CD4-positive, alpha-beta T cell (primary cell): ENCODE measurements at regions not wholly inside any gene's neighbourhood (a gene's known extent, or its start where the extent isn't known, plus 50 kb on each side); places are given as distances from the start of the nearest gene placed in this dataset.

Experiments
- ATAC-seq: fragments of 200-7000 bp; cut with Tn5 transposase; one replicate; pipeline ENCODE4 v1.10.0; 2022; ENCODE audit warnings: mild to moderate bottlenecking; ENCODE audit not compliant: poor library complexity
- CTCF ChIA-PET: fragments of 350-600 bp; sonication (Branson Sonifier 250); formaldehyde crosslinking; loops from one replicate; lab custom pipeline; 2021; ENCODE audit warnings: antibody characterized with exemption, inconsistent platforms; lab: Charles Lee
- POLR2A ChIA-PET: fragments of 350-600 bp; sonication (Branson Sonifier 250); formaldehyde crosslinking; loops from one replicate; lab custom pipeline; 2021; ENCODE audit warnings: antibody characterized with exemption, inconsistent platforms; lab: Charles Lee
- DNase-seq, 14 experiments: peaks; one replicate each; pipeline ENCODE4 v3.0.0-alpha.2; 2013 to 2020; ENCODE audit warnings: mixed read lengths in 2 of 14
- H3K27ac ChIP-seq, 2 donors: one replicate each; pipeline versions ENCODE4 v1.5.1 to v1.7.0; 2013; ENCODE audit warnings: low read length in 2 of 2, low read depth in 1 of 2, mild to moderate bottlenecking in 1 of 2
- H3K27me3 ChIP-seq, 2 experiments: 1 replicate in 1 of 2; 2 replicates in 1 of 2; pipeline versions ENCODE4 v1.6.1 to v1.7.0; 2013; ENCODE audit warnings: low read length in 2 of 2, control low read depth in 1 of 2, mild to moderate bottlenecking in 1 of 2, moderate library complexity in 1 of 2; ENCODE audit not compliant: insufficient read depth in 2 of 2, control insufficient read depth in 1 of 2
- H3K36me3 ChIP-seq: one replicate; pipeline ENCODE4 v1.6.1; 2013; ENCODE audit warnings: low read length, control low read depth; ENCODE audit not compliant: insufficient read depth
- H3K4me1 ChIP-seq: one replicate; pipeline ENCODE4 v1.6.1; 2013; ENCODE audit warnings: low read length, control low read depth; ENCODE audit not compliant: insufficient read depth
- H3K4me3 ChIP-seq: one replicate; pipeline ENCODE4 v1.5.1; 2013; ENCODE audit warnings: mild to moderate bottlenecking, low read length, moderate library complexity
- H3K9me3 ChIP-seq, 2 experiments: 1 replicate in 1 of 2; 2 replicates in 1 of 2; pipeline versions ENCODE4 v1.6.1 to v1.7.0; 2013; ENCODE audit warnings: low read length in 2 of 2, mild to moderate bottlenecking in 2 of 2, control low read depth in 1 of 2, moderate library complexity in 1 of 2; ENCODE audit not compliant: control insufficient read depth in 1 of 2, insufficient read depth in 1 of 2
- H3K27ac Mint-ChIP-seq: one replicate; pipeline ENCODE4 v1.8.0; 2020; ENCODE audit warnings: mixed read lengths
- H3K27me3 Mint-ChIP-seq: one replicate; pipeline ENCODE4 v1.8.0; 2021; ENCODE audit warnings: mixed read lengths
- H3K36me3 Mint-ChIP-seq: one replicate; pipeline ENCODE4 v1.8.0; 2021; ENCODE audit warnings: low read depth, mixed read lengths
- H3K4me1 Mint-ChIP-seq: one replicate; pipeline ENCODE4 v1.8.0; 2021; ENCODE audit warnings: low read depth, mixed read lengths
- H3K4me3 Mint-ChIP-seq: one replicate; pipeline ENCODE4 v1.8.0; 2020; ENCODE audit warnings: mild to moderate bottlenecking, mixed read lengths
- H3K9me3 Mint-ChIP-seq: one replicate; pipeline ENCODE4 v1.8.0; 2020; ENCODE audit warnings: mixed read lengths
- CTCF ChIP-seq: fragments of 200-600 bp; IDR thresholded peaks from one replicate; pipeline ENCODE4 v1.8.0; 2022; ENCODE audit warnings: antibody characterized with exemption, mild to moderate bottlenecking
- intact Hi-C, 2 experiments: fragments of 100-400 bp; cut with DNase I in 1 of 2; cut with micrococcal nuclease in 1 of 2; formaldehyde crosslinking; loops; one replicate each; pipeline versions ENCODE4 v1.15.1 to v1.9.0; 2023 to 2025; cut with DNase I, micrococcal nuclease

GRCh38 chr3:115549071-115549470 is 74.2 kb upstream of the GAP43 start:
- Histone ChIP-seq H3K9me3 (no peaks in the 10 kb centered on the region), H3K36me3 (no peaks in the 10 kb centered on the region), H3K4me3 (no peak overlapping the region), H3K27me3 (no peaks in the 10 kb centered on the region), H3K4me1 (no peaks in the 10 kb centered on the region), H3K27ac (no peak overlapping the region)
- ChIA-PET CTCF (interaction anchor here (0.7 kb wide), 1 partner anchor 9 kb away, joined by 3 read pairs; no protein-coding TSS in a partner anchor), POLR2A (no interaction called here)
- H3K4me1 Mint-ChIP-seq, result no peaks in the 10 kb centered on the region
- H3K4me3 Mint-ChIP-seq, result no peak overlapping the region
- H3K27ac Mint-ChIP-seq, result no peak overlapping the region
- no peaks in the 10 kb centered on the region for H3K36me3 Mint-ChIP-seq
- ATAC-seq (no peak), DNase-seq (no peak)
- intact Hi-C loops, result no loop called here
- no peak for TF ChIP-seq CTCF
- H3K27me3 Mint-ChIP-seq, result peaks cover 24% of the 10 kb centered on the region
- no peaks in the 10 kb centered on the region for H3K9me3 Mint-ChIP-seq

- Mint-ChIP-seq H3K4me3 (no peak overlapping the region), H3K36me3 (no peaks in the 10 kb centered on the region), H3K4me1 (no peaks in the 10 kb centered on the region), H3K27ac (no peak overlapping the region), H3K9me3 (no peaks in the 10 kb centered on the region), H3K27me3 (peaks cover 20% of the 10 kb centered on the region)
- H3K27ac ChIP-seq, result no peak overlapping the region
- intact Hi-C loops, result no loop called here
- H3K9me3 ChIP-seq, result no peaks in the 10 kb centered on the region
- no peak for ATAC-seq
- no peaks in the 10 kb centered on the region for H3K36me3 ChIP-seq
- H3K27me3 ChIP-seq, result peaks cover 0 to 3% of the 10 kb centered on the region in 2 experiments
- H3K4me1 ChIP-seq, result no peaks in the 10 kb centered on the region
- TF ChIP-seq CTCF, result no peak
- DNase-seq, result no peak
- H3K4me3 ChIP-seq, result no peak overlapping the region
- POLR2A ChIA-PET, result no interaction called here
- CTCF ChIA-PET, result no interaction called here
These were observed 73.0 kb upstream of the GAP43 start for GRCh38 chr3:115550285-115550761.

- H3K9me3 ChIP-seq, result no peaks in the 10 kb centered on the region
- intact Hi-C loops, result no loop called here
- peaks cover 0 to 5% of the 10 kb centered on the region in 2 experiments for H3K27me3 ChIP-seq
- Mint-ChIP-seq H3K9me3 (no peaks in the 10 kb centered on the region), H3K36me3 (no peaks in the 10 kb centered on the region), H3K27ac (no peak overlapping the region), H3K27me3 (peaks cover 23% of the 10 kb centered on the region), H3K4me3 (no peak overlapping the region), H3K4me1 (no peaks in the 10 kb centered on the region)
- POLR2A ChIA-PET, result no interaction called here
- no peak for ATAC-seq
- no peak for DNase-seq
- no peaks in the 10 kb centered on the region for H3K36me3 ChIP-seq
- no peaks in the 10 kb centered on the region for H3K4me1 ChIP-seq
- CTCF ChIA-PET, result no interaction called here
- H3K27ac ChIP-seq, result no peak overlapping the region
- no peak overlapping the region for H3K4me3 ChIP-seq
- no peak for TF ChIP-seq CTCF
These were observed 72.3 kb upstream of the GAP43 start for GRCh38 chr3:115551016-115551415.
